ENCODE measurements at regions not wholly inside any gene's neighbourhood (a gene's known extent, or its start where the extent isn't known, plus 50 kb on each side); places are given as distances from the start of the nearest gene placed in this dataset.

DNA sequence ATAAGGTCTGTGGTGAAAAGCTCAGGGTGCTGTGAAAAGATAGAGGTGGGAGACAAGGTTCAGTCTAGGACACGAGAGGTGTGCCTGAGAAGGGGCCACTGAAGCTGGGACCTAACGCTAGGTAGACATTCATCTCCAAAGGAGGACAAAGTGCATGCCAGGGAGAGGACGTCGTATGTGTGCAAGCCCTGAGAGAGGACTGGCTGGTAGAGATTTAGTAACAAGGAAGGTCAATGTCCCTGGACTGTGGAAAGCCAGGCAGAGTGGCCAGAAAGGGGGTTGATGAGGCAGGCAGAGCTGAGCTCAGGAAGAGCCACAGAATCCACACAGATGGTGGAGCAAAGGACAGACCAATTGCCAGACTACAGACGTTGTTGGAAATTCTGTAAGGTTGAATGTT lies 817.6 kb downstream of the CCSER2 start:
- DNase-seq (ENCODE audit: extremely low spot score), result no peak
- POLR2A ChIA-PET, result no interaction called here
- CTCF ChIA-PET, result interaction anchor here (1.3 kb wide), 1 partner anchor 10 kb away, joined by 3 read pairs; no protein-coding TSS in a partner anchor
- TF ChIP-seq, protein P1, sequence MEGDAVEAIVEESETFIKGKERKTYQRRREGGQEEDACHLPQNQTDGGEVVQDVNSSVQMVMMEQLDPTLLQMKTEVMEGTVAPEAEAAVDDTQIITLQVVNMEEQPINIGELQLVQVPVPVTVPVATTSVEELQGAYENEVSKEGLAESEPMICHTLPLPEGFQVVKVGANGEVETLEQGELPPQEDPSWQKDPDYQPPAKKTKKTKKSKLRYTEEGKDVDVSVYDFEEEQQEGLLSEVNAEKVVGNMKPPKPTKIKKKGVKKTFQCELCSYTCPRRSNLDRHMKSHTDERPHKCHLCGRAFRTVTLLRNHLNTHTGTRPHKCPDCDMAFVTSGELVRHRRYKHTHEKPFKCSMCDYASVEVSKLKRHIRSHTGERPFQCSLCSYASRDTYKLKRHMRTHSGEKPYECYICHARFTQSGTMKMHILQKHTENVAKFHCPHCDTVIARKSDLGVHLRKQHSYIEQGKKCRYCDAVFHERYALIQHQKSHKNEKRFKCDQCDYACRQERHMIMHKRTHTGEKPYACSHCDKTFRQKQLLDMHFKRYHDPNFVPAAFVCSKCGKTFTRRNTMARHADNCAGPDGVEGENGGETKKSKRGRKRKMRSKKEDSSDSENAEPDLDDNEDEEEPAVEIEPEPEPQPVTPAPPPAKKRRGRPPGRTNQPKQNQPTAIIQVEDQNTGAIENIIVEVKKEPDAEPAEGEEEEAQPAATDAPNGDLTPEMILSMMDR (IDR thresholded peaks at IDR 0.05; ENCODE audit: control extremely low read depth, extremely low read depth, low read depth, missing control alignments), result no peak

DNA sequence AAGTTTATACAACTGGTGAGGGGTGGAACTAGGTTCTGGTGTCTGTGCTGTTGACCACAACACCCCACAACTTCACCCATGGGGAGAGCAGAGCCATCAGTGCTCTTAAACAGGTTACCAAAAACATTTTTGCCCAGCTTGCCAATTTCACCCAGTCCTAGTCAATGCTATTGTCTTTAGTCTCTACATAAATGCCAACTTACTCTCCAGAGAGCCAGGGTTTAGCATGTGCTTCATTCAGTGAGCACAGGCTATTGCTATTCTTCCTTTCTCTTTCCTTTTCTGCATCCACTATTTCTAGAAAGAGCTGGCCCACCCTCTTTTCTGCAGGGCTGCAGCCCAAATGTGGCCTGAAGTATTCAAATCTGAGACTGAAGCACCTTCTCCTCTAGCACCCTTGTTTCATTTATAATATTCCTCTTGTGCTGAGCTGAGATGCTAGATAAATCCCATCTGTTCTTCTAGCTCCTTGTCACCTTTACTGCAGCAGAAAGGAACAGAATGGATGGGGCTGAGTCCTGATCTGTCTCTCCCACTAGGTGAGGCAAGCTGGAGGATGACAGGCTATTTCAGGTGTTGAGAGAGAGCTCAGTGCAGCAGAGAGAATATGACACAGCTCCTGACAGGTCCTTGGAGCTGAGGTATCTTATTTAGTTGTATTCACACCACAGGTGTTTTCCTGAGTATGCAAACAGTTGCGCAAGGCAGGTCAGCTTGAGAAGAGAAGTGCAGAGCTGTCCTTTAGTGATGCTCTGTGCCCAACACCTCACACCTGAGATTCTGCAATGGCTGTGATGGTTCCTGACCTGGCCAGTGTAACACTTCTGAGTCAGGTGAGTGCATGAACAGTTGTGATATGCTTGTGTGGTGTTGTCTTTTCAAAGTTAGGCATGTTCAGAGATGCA lies 819.2 kb downstream of the CCSER2 start:
- TF ChIP-seq, protein P1 (IDR thresholded peaks at IDR 0.05; ENCODE audit: control extremely low read depth, extremely low read depth, low read depth, missing control alignments), result no peak
- DNase-seq (ENCODE audit: extremely low spot score), result no peak
- ChIA-PET CTCF (no interaction called here), POLR2A (no interaction called here)

- POLR2A ChIA-PET, result no interaction called here
- TF ChIP-seq, protein P1 (IDR thresholded peaks at IDR 0.05; ENCODE audit: control extremely low read depth, extremely low read depth, low read depth, missing control alignments), result no peak
- DNase-seq (ENCODE audit: extremely low spot score), result no peak
- CTCF ChIA-PET, result no interaction called here
Observed at GRCh38 chr10:85148693-85149640, 820.6 kb downstream of the CCSER2 start.

- POLR2A ChIA-PET, result no interaction called here
- DNase-seq (ENCODE audit: extremely low spot score), result no peak
- CTCF ChIA-PET, result no interaction called here
- TF ChIP-seq, protein P1 (IDR thresholded peaks at IDR 0.05; ENCODE audit: control extremely low read depth, extremely low read depth, low read depth, missing control alignments), result no peak
Observed at GRCh38 chr10:85149766-85150165, 821.4 kb downstream of the CCSER2 start.

- CTCF ChIA-PET, result no interaction called here
- TF ChIP-seq, protein P1 (IDR thresholded peaks at IDR 0.05; ENCODE audit: control extremely low read depth, extremely low read depth, low read depth, missing control alignments), result no peak
Observed at GRCh38 chr10:85151506-85151905, 823.1 kb downstream of the CCSER2 start.

DNA sequence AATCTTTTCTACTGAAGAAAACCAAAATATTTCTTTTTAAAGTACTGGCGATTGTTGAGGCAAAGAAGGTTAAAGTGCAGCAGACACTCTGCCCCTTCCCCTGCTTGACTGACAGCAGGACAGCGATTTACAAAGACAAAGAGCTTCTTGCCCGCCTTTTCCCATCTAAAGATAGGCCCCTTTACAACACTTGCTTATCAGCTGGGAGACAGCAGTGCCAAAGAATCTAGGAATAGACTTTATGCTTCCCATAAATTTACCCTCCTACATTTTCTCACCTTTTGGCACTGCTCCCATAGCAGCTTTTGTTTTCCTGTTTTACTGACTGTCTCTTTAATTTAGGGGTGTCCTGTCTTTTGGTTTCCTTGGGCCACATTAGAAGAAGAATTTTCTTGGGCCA lies 824.1 kb downstream of the CCSER2 start:
- CTCF ChIA-PET, result interaction anchor here (1.1 kb wide), 1 partner anchor 11 kb away, joined by 4 read pairs; no protein-coding TSS in a partner anchor
- POLR2A ChIA-PET, result no interaction called here
- TF ChIP-seq, protein P1 (IDR thresholded peaks at IDR 0.05; ENCODE audit: control extremely low read depth, extremely low read depth, low read depth, missing control alignments), result no peak
- DNase-seq (ENCODE audit: extremely low spot score), result no peak

More at GRCh38 chr10:85151506-85151905, 823.1 kb downstream of the CCSER2 start:
- no peak for DNase-seq (ENCODE audit: extremely low spot score)
- POLR2A ChIA-PET, result no interaction called here

Data from GM10248 (cell line).